HFF-Myc (cell line): ENCODE measurements at regions not wholly inside any gene's neighbourhood (a gene's known extent, or its start where the extent isn't known, plus 50 kb on each side); places are given as distances from the start of the nearest gene placed in this dataset.

ENCODE experiments used
- DNase-seq: peaks from one replicate; pipeline ENCODE4 v3.0.0-alpha.2; 2011; ENCODE audit warnings: low read depth; ENCODE audit errors: extremely low read depth
- H3K4me3 ChIP-seq: replicated peaks from 2 replicates; pipeline ENCODE4 v1.5.1; 2011; ENCODE audit warnings: low read depth, mild to moderate bottlenecking, control low read depth, low read length
- CTCF ChIP-seq: IDR thresholded peaks from 2 replicates; pipeline ENCODE4 v1.5.1; 2012; ENCODE audit warnings: mild to moderate bottlenecking, low read depth, low read length, control low read depth; ENCODE audit errors: missing control alignments

GRCh38 chr9:3006851-3007250 lies 163.0 kb upstream of the PUM3 start:
- no peak overlapping the region for H3K4me3 ChIP-seq
- no peak for TF ChIP-seq CTCF
- DNase-seq: no peak

- no peak for TF ChIP-seq CTCF
- H3K4me3 ChIP-seq: no peak overlapping the region
- no peak for DNase-seq
These were observed 160.7 kb upstream of the PUM3 start for GRCh38 chr9:3004572-3004971.

GRCh38 chr9:3001311-3001710 lies 157.4 kb upstream of the PUM3 start:
- no peak for DNase-seq

GRCh38 chr9:2992427-2992826 lies 148.5 kb upstream of the PUM3 start:
- DNase-seq: no peak
- no peak for TF ChIP-seq CTCF
- H3K4me3 ChIP-seq: no peak overlapping the region

More at GRCh38 chr9:3001311-3001710, 157.4 kb upstream of the PUM3 start:
- TF ChIP-seq CTCF: no peak
- no peak overlapping the region for H3K4me3 ChIP-seq

GRCh38 chr9:2991292-2991691 lies 147.4 kb upstream of the PUM3 start:
- no peak for DNase-seq
- TF ChIP-seq CTCF: no peak
- no peak overlapping the region for H3K4me3 ChIP-seq

GRCh38 chr9:2987679-2988078 lies 143.8 kb upstream of the PUM3 start:
- TF ChIP-seq CTCF: no peak
- no peak overlapping the region for H3K4me3 ChIP-seq
- no peak for DNase-seq

GRCh38 chr9:2985343-2985742 lies 141.4 kb upstream of the PUM3 start:
- TF ChIP-seq CTCF: no peak
- no peak overlapping the region for H3K4me3 ChIP-seq
- DNase-seq: no peak
